ENCODE measurements at regions not wholly inside any gene's neighbourhood (a gene's known extent, or its start where the extent isn't known, plus 50 kb on each side); places are given as distances from the start of the nearest gene placed in this dataset.

DNA sequence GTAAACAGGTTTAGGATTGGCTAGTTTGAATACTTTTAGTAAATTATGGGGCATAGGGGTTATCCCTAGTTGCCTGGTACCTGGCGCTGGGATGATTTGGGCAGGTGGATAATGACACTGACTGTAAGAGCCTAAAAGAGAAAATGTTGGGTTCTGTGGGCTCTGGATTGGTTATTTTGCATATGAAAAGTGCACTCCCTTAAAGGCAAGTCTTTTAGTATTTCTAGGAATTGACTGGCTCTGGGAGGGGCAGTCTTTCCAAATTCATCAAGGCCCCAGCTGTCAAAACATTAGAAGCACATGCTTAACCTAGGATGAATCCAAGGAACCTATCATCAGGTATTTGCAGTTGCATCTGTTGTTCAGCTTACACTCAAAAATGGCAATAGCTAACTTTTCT is 454.6 kb upstream of the SORCS1 start:
- no peak for DNase-seq

DNA sequence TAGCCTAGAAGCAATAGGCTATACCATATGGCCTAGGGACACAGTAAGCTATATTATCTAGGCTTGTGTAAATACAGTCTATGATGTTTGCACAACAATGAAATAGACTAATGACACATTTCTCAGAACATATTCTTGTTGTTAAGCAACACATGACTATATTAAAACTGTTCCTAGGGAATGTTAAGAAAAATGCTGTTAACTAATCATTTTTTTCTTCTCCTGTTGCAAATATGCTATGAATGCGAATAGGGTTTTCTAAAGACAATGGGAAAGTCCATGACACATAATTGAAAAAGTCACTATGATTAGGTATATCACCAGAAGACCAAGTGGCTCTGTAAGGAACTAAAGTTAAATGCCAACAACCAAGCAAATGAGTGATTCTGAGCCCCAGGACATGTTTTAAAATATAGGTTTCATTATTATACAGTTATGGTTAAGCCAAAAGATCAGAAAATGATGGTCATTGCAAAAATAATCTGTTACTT is 454.0 kb upstream of the SORCS1 start:
- no peak for DNase-seq

DNA sequence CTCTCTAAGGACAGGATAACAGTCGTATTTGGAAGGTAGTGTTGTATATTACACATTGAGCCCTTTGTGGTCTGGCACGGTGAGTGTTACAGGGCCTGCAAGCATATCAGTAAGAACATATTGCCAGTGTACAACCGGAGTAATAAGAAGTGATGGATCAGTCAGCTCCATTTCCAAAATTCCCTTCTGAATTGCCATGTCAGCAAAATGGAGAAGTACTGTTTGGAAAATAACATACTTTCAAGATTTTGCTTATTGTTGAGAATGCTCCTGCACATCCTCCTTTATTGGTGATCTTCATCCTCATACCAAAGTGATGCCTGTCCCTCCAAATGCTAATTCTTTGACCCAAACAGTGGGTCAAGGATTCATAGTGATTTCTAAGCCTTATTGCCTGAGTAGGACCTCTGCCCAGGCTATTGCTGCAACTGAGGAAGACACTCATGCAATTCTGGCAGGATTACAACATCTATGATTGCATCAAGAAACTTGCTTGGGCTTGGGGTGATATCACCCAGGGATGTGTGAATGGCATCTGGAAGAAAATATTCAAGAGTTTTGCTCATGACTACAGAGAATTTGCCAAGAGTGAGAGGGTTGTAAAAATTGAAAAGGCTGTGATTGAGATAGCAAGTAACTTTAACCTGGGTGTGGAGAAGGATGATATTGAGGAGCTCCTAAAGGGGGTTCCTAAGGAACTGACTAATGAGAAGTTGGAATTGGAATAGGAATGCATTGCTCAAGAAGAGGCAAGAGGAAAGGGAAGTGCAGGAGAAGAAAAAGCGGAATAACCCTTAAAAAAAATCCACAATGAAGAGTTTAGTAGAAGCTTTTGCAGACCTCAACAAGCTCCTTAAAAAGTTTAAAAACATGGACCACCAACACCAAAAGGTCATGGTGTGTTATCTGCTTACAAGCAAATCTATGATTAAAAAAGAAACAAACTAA is 452.2 kb upstream of the SORCS1 start:
- no peak for DNase-seq

DNA sequence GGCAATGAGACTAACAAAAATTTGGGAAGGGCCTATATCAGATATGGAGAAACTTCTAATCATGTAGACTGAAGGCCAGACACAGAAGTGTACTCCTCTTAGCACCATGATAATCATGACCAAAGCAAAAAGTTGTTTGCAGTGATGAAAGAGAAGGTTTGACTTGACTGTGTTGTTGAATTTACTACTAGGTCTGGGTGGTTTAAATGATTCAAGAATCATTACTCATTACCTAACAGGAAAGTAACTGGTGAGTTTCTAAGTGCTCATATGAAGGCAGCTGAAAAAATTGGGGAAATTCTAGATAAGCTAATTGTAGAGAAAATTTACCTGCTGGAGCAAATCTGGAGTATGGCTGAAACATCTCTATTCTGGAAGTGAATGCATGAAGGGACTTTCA is 451.5 kb upstream of the SORCS1 start:
- DNase-seq: no peak

DNA sequence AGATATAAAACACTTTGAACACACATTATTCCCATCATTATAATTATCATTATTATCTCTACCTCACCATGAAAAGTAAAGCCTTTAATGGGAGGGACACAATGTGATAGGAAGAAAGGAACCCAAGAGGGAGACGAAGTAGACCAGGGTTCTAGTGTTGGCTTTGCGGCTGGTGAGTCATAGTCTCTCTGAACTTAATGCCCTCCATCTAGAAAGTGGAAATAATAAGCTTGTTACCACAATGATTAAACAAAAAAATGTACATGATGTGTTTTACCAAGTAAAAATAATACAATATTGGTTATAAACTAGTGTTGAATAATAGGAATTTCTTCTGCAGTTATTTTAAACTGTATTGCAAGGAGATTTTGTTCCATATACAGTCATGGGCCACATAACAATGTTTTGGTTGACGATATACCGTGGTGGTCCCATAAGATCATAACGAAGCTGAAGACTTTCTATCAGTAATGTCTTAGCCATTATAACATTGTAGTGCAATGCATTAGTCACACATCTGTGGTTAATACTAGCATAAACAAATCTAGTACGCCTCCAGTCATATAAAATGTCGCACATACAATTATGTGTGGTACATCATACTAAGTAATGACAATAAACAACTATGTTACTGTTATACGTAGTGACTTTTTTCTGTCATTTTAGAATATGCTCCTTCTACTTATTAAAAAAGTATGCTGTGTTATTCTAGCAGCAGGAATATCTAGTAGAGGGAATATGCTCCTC is 450.6 kb upstream of the SORCS1 start:
- DNase-seq: no peak

DNA sequence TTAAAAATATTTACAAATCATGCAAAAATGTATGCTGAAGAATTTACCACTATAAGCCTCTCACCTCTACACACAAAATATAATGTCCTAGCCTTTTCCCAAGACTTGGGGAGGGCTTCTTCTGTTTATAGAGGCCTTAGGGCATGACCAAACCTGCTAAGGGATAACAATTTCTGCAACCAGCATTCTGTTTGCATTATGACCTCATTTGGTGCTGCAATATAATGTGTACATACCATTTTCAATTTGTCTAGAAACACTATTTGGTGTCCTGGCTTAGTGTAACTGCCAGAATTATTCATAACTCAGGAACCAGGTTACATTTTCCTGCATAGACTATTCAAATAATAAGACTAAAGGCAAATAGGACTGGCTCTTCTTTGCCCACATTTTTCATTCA is 446.6 kb upstream of the SORCS1 start:
- DNase-seq: no peak

DNA sequence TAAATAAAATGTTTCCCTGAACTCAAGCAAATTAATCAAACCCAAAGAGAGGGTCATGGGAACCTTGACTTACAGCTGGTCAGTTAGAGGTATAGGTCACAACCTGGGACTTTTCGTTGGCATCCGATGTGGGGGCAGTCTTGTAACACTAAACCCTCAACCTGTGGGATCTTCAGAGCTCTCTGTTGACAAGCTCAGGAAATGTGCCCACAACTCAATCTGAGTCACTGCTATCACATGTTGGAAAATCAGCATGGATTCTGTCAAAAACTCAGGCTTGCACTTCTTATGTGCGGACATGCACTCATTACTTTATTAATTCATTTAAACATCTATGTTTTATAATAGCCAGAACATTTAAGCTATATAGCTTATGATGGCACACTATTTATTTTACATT is 424.6 kb upstream of the SORCS1 start:
- no peak for DNase-seq

DNA sequence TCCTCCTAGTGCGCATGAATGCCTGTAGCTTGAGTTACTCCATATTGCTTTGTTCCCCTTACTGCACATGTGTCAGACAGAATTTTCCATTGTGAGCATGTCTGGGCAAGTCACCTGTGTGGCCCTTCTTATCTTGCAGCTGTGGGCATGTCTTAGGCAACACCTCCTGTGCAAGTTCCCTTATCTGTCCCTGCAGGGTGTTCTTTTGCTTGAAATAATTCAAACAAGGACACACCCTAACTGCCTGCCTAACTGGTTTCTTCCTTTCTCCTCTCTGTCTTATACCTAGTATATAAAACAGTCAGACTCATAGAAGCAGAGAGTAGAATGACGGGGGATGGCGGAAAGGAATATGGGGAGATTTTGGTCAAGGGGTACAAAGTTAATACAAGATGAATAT is 421.1 kb upstream of the SORCS1 start:
- DNase-seq: no peak

DNA sequence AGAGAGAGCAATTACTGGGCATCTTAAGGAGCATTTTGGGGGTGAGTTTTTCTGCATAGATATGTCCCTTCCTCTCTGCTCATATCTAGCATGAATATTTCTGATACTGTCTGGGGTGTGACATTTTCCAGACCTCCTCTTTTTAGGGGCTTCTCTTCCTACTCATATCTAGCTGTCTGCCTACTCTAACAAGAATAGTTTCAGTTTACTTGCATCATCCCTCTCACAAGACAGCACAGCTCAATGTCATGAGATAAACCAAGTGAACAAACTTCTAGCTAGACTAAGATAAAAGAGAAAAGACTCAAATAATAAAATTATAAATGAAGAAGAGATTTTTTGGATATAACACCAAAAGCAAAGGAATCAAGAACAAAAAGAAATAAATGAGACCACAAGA is 419.5 kb upstream of the SORCS1 start:
- DNase-seq: no peak

DNA sequence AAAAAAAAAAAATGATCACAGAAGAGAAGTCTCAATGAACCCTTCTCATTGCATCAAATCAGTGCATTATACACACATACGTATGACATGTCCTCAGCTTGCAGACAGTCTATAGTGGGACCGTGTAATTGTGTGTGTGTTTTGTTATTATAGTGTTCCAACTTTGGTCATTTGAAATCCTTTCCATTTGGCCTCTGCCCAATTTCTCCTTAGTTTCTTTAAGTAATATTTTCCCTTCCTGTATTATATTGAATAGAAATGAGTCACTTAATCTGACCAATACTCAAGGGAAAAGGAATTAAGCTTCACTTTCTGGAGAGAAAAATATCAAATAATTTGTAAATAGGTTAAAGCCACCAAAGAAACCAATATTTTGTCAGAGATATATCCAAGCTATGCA is 415.5 kb upstream of the SORCS1 start:
- DNase-seq: no peak

DNA sequence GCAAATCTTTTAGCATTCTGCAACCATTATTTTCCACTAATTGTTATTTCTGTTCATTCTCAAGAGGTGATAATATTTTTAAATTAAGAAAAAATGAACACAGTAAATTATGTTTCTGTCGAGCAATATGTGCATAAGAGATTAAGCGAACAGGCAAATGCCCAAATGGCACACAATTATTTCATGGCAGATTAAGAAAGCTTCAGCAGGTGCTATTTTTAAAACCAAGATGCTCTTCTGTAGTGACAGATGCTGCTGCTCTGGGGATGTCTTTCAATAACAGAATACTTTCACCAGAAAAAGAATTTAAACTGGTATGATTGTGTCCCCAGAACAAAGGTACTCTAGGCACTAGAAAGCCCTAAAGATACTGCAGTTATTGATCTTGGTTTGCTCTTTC is 412.7 kb upstream of the SORCS1 start:
- no peak for DNase-seq

DNA sequence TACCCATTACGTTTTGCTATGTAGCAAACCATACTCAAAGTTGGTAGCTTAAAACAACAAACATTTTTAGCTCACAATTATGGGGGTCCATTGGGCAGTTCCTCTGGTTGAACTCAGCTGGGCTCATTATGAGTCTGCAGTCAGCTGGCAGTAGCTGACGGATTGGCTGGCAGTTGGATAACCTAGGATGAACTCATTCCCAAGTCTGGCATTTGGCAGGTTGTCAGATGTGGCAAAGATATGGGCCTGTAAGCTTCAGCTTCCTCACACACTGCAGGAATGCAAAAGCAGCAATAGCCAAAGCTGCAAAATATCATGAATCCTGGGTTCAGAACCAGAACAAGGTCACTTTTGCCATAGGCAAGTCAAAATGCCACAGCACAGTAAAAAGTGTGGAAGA is 412.2 kb upstream of the SORCS1 start:
- no peak for DNase-seq

DNA sequence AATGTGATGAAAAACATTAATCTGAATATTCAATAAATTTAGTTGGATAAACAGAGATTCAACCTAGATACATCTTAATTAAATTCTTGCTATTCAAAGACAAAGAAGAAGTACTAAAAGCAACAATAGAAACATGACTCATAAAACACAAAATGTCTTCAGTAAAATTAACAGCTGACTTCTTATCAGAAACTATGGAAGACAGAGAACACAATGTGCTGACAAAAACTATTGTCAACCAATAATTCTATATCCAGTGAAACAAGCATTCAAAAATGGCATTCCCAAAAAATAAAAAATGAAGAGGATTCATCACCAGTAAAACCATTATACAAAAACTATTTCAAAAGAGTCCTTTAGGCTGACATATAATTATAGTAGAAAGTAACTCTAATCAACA is 400.5 kb upstream of the SORCS1 start:
- DNase-seq: no peak

DNA sequence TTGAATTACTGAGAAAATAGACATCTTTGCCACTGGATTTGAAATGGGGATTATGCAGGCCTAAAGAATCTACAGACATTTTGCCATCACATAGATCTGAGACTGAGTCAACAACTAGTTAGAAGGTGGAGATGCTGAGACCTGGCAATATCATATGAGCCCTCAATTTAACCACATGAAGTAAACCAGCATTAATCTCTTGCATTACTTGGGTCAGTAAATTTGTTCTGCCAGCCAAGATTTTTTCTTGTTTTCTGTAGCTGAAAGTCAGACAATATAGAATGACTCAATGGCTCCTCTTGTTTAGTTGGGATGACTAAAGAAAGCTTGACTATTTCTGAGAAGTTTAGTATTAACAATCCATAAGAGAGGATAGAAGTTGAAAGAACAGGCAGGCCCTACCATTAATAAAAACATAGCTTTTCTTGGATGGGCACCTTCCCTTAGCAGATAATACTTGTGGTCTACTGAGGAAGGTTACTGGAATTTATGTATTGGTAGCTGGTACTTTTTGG is 396.7 kb upstream of the SORCS1 start:
- no peak for DNase-seq

DNA sequence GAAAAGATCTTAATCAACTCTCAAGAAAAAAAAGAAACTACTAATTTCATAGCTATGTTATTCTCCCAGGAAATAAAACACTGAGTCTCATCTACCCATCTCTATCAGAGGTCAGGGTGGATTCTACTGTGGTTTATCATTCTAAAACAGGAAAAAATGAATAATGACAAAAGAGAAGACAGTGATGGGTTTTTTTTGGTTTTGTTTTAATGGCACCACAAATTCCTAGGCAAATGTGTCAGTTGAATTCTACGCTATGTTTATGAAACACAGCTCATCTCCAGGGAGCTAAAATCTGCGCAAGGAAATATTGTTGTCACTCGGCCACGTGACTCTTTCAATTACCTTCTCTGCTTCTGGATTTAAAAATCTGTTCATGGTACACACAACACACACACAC is 393.4 kb upstream of the SORCS1 start:
- no peak for DNase-seq

DNA sequence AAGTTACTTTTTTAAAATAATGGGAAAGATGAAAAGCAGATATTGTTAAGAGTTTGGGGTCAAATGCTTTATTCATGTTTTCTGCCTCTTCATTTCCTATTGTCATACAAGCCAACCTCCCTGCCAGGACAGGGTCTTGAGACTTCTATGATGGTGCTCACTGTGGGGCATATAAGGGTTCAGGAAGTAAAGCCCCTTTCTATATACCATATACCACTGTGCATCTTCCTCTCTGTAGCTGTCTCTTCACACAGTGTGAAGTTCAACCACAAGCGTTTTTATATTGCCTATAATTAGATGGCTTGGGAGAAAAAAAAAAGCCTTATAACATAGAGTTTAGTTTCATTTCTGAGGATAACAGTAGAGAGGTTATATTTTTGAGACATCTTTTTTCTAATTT is 389.8 kb upstream of the SORCS1 start:
- DNase-seq: no peak

DNA sequence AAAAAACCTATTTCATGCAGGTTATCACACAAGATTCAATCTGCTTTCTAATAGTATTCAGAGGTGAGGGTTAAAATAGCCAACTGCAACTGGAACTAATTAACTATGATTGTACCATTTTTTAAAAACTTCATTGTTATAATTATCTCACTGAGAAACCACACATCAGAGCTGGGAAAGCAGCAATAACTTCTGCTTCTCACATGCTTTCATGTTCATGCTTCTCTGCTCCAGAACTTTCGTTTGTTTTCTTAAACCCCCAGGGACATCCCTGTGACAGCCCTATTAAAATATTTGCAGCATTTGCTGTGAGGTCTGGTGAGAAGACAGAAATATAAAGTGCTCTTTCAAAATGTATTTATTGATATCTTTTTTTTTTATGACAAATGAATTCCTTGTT is 389.0 kb upstream of the SORCS1 start:
- no peak for DNase-seq

DNA sequence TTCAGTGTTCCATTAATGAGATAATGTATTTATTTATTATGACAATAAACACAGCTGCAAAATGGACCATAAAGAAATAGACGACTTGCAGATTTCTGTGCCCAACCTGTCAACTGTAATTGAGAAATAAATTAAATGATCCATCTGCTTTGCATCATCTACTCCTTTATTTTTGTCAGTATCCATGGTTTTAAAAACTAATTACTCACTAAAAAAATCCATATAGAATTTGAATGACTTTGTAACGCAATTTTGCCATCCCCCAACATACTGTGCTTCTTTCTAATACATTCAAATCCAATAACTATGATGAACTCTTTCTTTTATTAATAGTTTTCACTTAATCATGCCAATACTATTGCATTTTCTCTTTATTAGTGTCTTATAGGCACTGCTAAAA is 388.5 kb upstream of the SORCS1 start:
- no peak for DNase-seq

DNA sequence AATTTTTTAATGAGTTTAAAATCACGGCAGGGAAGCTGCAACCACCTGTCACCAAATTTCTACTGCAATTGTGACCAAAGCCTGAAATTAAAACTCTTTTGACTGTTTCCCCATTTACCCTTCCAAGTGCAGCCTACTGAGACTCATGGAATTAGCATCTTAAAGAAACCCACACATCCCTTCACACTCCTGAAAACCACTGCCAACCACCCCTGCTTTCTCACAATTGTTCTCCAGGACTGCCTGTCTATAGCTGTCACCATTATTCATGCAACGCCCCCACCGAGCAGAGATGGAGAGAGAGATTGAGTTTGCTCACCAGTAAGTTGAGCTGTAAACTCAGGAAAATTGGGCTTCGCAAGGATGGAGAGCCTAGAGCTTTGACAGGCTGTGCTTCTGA is 383.8 kb upstream of the SORCS1 start:
- no peak for DNase-seq

DNA sequence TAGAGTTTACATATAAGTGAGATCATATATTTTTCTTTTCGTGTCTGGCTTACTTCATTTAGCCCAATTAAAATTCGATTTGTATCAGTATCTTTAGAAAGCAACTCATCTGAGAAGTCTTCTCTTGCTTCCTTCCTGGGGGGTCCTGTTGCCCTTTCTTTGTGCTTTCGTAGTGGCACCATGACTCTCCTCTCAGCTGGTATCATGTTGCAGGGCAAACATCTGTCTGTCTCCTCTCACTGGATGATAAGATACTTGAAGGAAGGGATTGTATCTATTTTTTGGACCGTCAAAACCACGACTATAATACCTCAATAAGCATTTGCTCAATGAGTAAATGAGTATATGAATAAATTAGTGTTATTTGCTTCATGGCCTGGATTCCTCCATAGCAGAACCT is 382.5 kb upstream of the SORCS1 start:
- no peak for DNase-seq

DNA sequence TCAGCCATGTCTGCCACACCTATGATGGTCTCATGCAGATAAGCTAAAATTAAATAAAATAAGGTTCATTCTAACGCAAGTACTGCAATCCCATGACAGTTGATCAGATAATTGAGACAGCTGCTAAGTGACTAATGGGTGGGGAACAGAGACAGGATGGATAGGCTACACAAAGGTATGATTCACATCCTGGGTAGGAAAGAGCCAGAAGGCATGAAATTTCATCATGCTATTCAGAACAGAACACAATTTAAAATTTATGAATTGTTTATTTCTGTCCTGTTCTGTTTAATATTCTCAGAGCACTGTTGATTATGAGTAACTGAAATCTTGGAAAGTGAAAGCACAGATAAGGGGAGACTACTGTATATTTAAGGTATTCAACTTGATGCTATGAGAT is 381.8 kb upstream of the SORCS1 start:
- DNase-seq: no peak

DNA sequence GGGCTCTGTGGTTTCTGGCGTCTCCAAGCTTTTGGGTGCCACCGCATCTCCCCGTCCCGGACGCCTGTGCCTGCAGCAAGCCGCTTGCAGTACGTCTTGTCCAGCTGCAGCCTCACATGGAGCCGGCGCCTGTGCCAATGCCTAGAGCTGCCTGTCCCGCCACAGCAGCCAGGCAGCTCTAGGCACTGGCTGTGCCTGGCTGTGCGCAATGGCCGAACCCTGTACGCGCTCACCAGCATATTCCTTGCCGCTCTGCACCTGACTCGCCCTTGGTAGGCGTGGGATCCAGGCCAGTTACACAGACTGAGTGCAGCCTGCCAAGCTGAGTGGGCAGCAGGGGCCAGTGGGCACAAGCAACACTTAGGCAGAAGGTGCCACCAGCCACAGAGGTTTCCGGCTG is 381.2 kb upstream of the SORCS1 start:
- no peak for DNase-seq

DNA sequence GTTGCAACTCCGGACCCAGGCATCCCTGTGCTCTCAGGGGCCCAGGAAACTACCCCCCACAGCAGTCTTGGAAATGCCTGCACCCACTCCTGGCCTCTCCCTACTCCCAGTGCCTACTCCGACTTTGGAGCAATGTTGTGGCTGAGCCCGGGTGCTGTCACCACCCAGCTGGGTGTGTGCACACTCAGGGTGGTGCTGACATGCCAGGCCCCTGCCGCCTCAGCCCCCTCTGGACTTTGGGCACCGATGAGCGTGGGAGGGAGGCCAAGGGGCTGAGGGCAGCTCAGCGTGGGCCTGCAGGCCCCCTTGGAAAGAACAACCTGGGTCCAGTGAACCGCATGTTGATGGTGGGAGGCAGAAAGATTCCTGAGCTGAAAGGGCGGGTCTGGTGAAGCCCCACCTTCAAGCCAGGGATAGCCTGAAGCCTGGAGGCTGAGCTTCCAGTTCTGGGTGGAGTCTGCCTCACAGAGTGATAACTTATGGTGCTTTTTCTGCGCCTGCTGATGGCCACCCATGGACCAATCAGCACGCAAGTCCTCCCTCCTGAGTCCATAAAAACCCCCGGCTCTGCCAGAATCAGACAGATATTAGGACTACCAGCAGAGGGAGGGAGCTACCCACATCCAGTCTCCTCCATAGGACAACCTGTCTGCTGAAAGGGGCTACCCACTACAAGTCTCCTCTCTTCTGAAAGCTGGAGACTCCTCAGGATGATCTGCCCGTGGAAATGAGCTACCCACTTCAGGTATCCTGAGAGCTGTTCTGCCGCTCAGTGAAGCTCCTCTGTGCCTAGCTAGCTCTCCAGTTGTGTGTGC is 380.4 kb upstream of the SORCS1 start:
- no peak for DNase-seq

Measured in activated CD4-positive, alpha-beta T cell treated with anti-CD3 and anti-CD28 coated beads, Interleukin-2, Interleukin-6, amounts not matched to agents 100 ng/mL and 50 ng/mL, durations not matched to agents 16 hours and 8 hours (primary cell).